Midbrain (tissue), 1 donor: ENCODE measurements at regions not wholly inside any gene's neighbourhood (a gene's known extent, or its start where the extent isn't known, plus 50 kb on each side); places are given as distances from the start of the nearest gene placed in this dataset.
"Not testable (repeated sequence)": the region's sequence is repeated elsewhere in the genome, so short reads cannot be mapped to it uniquely, and the experiment has no call there.

Experiments
- DNase-seq: peaks from one replicate; lab custom pipeline; 2025; lab: John Stamatoyannopoulos, UW

- no peak for DNase-seq
Measured at GRCh38 chr5:143953851-143954250, 141.9 kb downstream of the HMHB1 start.

GRCh38 chr5:143955141-143955540 lies 143.2 kb downstream of the HMHB1 start:
- DNase-seq = no peak

DNA sequence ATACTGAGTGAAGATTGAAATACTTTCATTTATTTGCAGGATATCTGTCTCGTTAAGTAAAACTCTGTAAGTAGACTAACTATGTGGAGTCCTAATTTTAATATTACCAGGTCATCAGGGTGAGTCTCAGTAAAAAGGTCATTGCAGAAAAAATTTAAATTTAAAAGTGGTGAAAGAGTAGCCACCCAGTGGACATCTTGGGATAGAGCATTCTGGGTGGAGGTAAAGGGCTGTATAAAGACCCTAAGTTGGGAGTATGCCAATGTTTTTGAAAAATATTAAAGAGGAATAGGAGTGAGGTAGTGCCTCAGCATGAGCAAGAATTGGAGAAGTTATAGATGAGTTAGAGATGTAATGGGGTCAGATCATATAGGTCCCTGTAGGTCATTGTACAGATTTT lies 145.5 kb downstream of the HMHB1 start:
- DNase-seq = no peak

- no peak for DNase-seq
Measured at GRCh38 chr5:143962201-143962600, 150.2 kb downstream of the HMHB1 start.

- DNase-seq = no peak
Measured at GRCh38 chr5:143964919-143965318, 153.0 kb downstream of the HMHB1 start.

DNA sequence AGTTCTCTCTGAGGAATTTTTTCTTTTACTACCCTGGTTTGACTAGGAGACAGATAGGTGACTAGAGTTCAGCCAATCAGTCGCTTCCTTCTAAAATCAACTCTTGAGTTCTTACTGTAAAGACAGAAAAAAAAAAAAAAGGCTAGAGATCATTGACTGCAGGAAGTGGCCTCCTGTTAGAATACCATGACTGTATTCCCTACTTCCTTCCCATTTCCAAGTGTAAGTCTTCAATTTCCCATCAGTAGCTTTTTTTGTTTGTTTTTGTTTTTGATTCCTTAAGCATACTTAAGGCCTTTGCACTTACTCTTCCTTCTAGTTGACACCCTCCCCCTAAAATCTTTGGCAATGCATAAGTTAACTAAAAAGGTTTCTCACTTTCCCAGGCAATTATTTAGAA lies 154.3 kb downstream of the HMHB1 start:
- no peak for DNase-seq

- DNase-seq = peak; percentile 5
Measured at GRCh38 chr5:143968071-143968878, 156.3 kb downstream of the HMHB1 start.

DNA sequence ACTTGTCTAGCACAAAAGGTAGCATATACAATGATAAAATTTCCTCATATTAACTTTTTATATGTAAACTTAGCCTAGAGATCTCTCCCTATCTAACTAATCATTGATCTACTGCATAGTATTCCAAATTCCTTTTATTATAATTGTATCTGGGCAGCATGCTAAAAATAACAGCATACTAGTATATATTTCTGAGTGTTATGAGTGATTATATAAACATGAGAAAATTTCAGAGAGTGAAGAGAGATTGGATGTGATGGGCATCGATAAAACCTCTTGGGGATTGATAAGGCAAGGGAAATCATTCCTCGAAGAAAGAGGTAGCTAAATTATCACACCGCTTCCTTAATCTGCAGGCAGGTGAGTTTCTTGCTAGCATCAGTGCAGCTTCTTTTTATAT lies 158.2 kb downstream of the HMHB1 start:
- DNase-seq = no peak

DNA sequence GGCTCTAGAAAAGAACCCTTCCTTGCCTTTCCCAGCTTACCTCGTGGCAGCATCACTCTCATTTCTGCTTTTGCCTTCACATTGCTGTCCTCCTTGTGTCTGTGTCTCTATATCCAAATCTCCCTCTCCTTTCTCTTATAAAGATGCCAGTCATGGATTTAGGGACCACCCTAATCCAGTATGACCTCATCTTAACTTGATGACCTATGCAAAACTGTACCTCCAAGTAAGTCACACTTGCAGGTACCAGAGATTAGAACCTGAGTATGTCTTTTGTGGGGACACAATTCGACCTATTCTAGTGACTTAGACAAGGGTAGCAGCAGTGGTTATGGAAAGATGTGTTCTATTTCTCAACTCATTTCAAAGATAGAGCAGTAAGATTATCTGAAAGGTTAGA lies 160.1 kb downstream of the HMHB1 start:
- no peak for DNase-seq

GRCh38 chr5:143976055-143976454 lies 164.1 kb downstream of the HMHB1 start:
- DNase-seq = no peak

DNA sequence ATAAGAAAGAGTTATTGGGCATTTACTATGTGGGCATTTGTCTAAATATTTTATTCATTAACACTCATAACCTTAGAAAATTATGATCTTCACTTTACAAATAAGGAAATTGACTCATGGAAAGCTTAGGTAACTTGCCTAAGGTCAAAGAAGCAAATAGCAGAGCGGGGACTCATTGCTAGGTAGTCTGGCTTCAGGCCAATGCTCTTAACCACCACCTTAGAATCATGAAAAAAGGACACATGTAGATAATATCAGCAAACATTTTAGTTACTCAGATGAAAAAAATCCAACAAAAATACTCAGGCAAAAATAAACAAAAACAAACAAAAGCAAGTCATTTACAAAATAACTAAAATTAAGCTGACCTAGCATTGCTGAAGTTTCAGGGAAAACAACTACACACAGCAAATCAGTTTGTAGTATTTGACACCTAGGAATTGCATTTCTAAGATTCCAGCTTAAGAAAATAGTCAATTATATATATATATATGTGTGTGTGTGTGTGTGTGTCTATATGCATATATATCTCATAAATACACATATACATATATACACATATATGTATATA lies 166.0 kb downstream of the HMHB1 start:
- DNase-seq = no peak

DNA sequence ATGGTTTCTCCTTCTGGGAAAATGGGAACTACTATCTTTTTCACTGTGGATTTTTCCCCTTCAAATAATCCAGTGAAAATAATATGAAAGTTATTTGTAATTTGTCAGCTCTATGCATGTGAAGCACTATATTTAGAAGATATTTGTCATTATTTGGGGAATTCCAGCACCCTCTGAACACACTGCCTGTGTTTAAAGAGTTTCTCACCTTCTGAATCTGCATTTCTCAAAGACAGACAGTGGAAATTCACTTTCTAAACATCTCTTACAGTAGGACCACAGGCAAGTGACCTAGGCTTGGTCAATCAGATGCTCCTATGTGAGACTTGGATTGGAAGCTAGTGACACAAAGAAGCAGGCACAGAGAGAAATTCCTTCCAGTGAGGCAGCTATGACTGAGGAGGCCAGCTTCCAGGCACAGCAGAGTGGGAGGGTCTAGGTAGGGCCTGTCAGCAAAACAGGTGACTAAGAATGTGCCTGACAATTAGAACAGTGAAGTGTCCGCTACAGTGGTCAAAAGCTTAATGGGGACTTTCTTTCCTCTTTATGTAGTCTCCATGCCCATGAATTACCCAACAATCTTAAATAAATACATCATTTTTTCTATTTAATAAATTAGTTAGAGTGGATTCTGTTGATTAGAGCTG lies 167.2 kb downstream of the HMHB1 start:
- DNase-seq = no peak

GRCh38 chr5:143980506-143980905 lies 168.5 kb downstream of the HMHB1 start:
- no peak for DNase-seq

GRCh38 chr5:143982957-143983356 lies 171.0 kb downstream of the HMHB1 start:
- not testable (repeated sequence) for DNase-seq

DNA sequence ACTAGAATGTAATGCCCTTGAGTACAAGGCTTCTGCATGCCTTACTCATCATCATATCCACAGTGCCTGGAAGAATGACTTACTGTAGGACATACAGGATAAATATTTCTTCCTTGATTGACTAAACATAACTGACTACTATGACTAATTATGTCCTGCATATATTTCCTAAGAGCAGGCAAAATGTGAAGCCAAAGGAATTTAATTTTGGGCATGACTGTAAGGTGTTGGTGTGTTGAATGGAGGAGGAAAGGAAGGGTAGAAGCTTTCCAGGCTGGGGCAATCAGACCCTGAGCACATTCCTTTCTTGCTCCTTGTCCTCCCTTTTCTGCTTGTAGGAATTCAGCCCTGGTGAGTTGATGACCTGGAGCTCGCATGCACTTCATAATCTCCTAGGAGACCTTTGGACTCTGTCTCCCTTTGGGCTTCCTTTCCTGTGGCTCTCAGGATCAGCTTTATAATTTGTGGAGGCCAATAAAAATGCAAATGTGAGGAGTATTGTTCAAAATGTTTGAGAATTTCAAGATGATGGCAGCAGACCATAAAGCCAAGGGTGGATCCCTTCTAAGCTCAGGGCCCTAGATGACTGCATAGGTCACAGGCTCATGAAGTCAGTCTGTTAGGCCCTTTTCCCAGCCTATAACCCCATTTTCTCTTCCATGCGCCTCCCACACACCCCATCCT lies 174.0 kb downstream of the HMHB1 start:
- DNase-seq = no peak

GRCh38 chr5:143986516-143987212 lies 174.7 kb downstream of the HMHB1 start:
- no peak for DNase-seq

DNA sequence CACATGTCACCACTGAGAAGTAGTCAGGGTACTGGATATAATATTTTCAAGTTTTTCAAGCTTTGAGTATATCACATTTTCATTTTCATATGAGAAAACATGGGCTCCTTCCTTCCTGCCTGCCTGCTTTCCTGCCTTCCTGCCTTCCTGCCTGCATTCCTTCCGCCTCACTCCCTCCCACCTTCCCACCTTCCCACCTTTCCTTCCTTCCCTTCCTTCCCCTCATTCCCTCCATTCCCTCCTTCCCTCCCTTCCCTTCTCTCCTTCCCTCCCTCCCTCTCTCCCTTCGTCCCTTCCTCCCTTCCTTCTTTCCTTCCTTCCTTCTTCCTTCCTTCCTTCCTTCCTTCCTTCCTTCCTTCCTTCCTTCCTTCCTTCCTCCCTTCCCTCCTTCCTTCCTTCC lies 175.3 kb downstream of the HMHB1 start:
- DNase-seq = no peak

- no peak for DNase-seq
Measured at GRCh38 chr5:143987751-143988560, 176.0 kb downstream of the HMHB1 start.

DNA sequence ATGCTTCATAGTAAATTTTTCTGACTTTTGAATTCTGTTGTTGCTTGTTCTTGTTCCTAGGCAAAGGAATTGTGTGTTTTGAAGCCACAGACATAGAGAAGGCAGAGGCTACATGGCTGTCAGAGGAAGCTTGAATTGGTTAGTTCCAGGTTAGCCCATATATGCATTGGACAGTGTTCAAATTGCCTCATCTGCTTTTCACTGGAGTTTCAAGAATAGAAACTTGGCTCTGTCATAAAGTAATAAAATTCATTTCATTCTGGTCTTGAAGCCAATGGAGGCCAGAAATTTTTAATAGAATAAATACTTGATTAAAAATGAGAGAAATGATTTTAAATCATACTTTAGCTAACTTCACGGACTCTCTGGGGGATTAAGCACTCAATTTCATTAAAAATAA lies 178.0 kb downstream of the YIPF5 start:
- no peak for DNase-seq

DNA sequence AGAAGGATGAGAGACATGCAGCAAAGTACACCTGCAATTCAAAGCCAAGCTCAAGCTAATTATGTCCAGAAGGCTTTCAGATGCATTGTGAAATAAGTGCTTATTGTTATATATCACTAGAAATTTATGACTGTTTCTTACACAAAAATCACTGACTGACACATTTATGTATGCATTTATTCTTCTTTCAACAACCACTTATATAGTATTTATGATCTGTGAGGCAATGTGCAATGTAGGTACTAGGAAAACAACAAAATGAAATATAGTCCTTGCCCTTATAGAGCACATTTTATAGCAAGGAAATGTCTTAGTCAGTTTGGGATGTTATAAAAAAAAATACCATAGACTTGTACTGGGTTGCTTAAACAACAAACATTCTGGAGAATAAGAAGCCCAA lies 167.6 kb downstream of the YIPF5 start:
- no peak for DNase-seq

- no peak for DNase-seq
Measured at GRCh38 chr5:144003636-144004035, 166.8 kb downstream of the YIPF5 start.
